Mesodermal cell (in vitro differentiated cells): ENCODE measurements at regions not wholly inside any gene's neighbourhood (a gene's known extent, or its start where the extent isn't known, plus 50 kb on each side); places are given as distances from the start of the nearest gene placed in this dataset.
"Not testable (repeated sequence)": the region's sequence is repeated elsewhere in the genome, so short reads cannot be mapped to it uniquely, and the experiment has no call there.

Source experiments
- H3K27ac ChIP-seq: 2 replicates; pipeline ENCODE4 v1.7.0; 2013; ENCODE audit warnings: mild to moderate bottlenecking, low read depth, low read length, moderate library complexity; ENCODE audit not compliant: severe bottlenecking
- H3K36me3 ChIP-seq: 2 replicates; pipeline ENCODE4 v1.7.1; 2013; ENCODE audit warnings: mild to moderate bottlenecking, low read length, moderate library complexity; ENCODE audit not compliant: control insufficient read depth, insufficient read depth
- H3K4me1 ChIP-seq: one replicate; pipeline ENCODE4 v1.7.1; 2013; ENCODE audit warnings: mild to moderate bottlenecking, low read length; ENCODE audit not compliant: insufficient read depth, control insufficient read depth, poor library complexity, severe bottlenecking
- H3K4me3 ChIP-seq: 2 replicates; pipeline ENCODE4 v1.7.0; 2013; ENCODE audit warnings: low read length, control low read depth, mild to moderate bottlenecking; ENCODE audit not compliant: insufficient read depth, poor library complexity, severe bottlenecking; ENCODE audit errors: extremely low read depth
- H3K9me3 ChIP-seq: 2 replicates; pipeline ENCODE4 v1.7.1; 2013; ENCODE audit warnings: mild to moderate bottlenecking, low read length, moderate library complexity; ENCODE audit not compliant: control insufficient read depth
- WGBS, 2 experiments: methylation state at CpG; one replicate each; pipeline ENCODE4 v1.1.5; 2013; ENCODE audit warnings: missing lambda C conversion rate in 2 of 2; ENCODE audit not compliant: insufficient coverage in 2 of 2; 5-methylcytosine and 5-hydroxymethylcytosine counted together

- 100% methylated on average over 2 of the region's 4 CpGs; no CpG with 5 or more reads in 1 of the 2 experiments for WGBS, 2 experiments
- Histone ChIP-seq H3K9me3 (no peaks in the 10 kb centered on the region), H3K36me3 (no peaks in the 10 kb centered on the region), H3K27ac (no peak overlapping the region), H3K4me3 (no peak overlapping the region), H3K4me1 (no peaks in the 10 kb centered on the region)
These were observed 190.1 kb upstream of the GPRIN3 start for GRCh38 chr4:89497517-89498308.

GRCh38 chr4:89496851-89497250, 189.3 kb upstream of the GPRIN3 start:
- H3K4me1 ChIP-seq = no peaks in the 10 kb centered on the region
- no peaks in the 10 kb centered on the region for H3K36me3 ChIP-seq
- WGBS, 2 experiments = no CpG with 5 or more reads among the region's 1 CpG
- no peak overlapping the region for H3K27ac ChIP-seq
- no peak overlapping the region for H3K4me3 ChIP-seq
- no peaks in the 10 kb centered on the region for H3K9me3 ChIP-seq

- Histone ChIP-seq H3K36me3 (no peaks in the 10 kb centered on the region), H3K9me3 (no peaks in the 10 kb centered on the region), H3K27ac (no peak overlapping the region), H3K4me1 (no peaks in the 10 kb centered on the region), H3K4me3 (no peak overlapping the region)
- 83% methylated on average over 1 of the region's 3 CpGs; no CpG with 5 or more reads in 1 of the 2 experiments for WGBS, 2 experiments
These were observed 185.8 kb upstream of the GPRIN3 start for GRCh38 chr4:89493367-89493766.

GRCh38 chr4:89492581-89493071, 185.0 kb upstream of the GPRIN3 start:
- Histone ChIP-seq H3K4me1 (no peaks in the 10 kb centered on the region), H3K4me3 (no peak overlapping the region), H3K9me3 (no peaks in the 10 kb centered on the region), H3K27ac (no peak overlapping the region), H3K36me3 (no peaks in the 10 kb centered on the region)
- 100% methylated on average over 2 of the region's 4 CpGs; no CpG with 5 or more reads in 1 of the 2 experiments for WGBS, 2 experiments

GRCh38 chr4:89491761-89492160, 184.2 kb upstream of the GPRIN3 start:
- H3K4me3 ChIP-seq = no peak overlapping the region
- H3K27ac ChIP-seq = no peak overlapping the region
- H3K9me3 ChIP-seq = no peaks in the 10 kb centered on the region
- no peaks in the 10 kb centered on the region for H3K4me1 ChIP-seq
- no peaks in the 10 kb centered on the region for H3K36me3 ChIP-seq
- WGBS, 2 experiments = 40 to 67% methylated on average over 1 of the region's 3 CpGs

- WGBS, 2 experiments = 95 to 96% methylated on average over 14 to 32 of the region's 35 CpGs
- not testable (repeated sequence) for H3K36me3 ChIP-seq, H3K27ac ChIP-seq, H3K4me3 ChIP-seq, H3K9me3 ChIP-seq, H3K4me1 ChIP-seq
These were observed 182.4 kb upstream of the GPRIN3 start for GRCh38 chr4:89489921-89490431.

GRCh38 chr4:89489338-89489771, 181.8 kb upstream of the GPRIN3 start:
- Histone ChIP-seq H3K4me1 (no peaks in the 10 kb centered on the region), H3K27ac (no peak overlapping the region), H3K36me3 (no peaks in the 10 kb centered on the region), H3K4me3 (no peak overlapping the region), H3K9me3 (no peaks in the 10 kb centered on the region)
- 72 to 93% methylated on average over 5 to 6 of the region's 13 CpGs for WGBS, 2 experiments

GRCh38 chr4:89488736-89489135, 181.1 kb upstream of the GPRIN3 start:
- Histone ChIP-seq H3K4me1 (no peaks in the 10 kb centered on the region), H3K9me3 (no peaks in the 10 kb centered on the region), H3K4me3 (no peak overlapping the region), H3K27ac (no peak overlapping the region), H3K36me3 (no peaks in the 10 kb centered on the region)
- no CpG with 5 or more reads among the region's 3 CpGs for WGBS, 2 experiments

- Histone ChIP-seq H3K9me3 (no peaks in the 10 kb centered on the region), H3K4me3 (no peak overlapping the region), H3K27ac (no peak overlapping the region), H3K4me1 (no peaks in the 10 kb centered on the region), H3K36me3 (no peaks in the 10 kb centered on the region)
These were observed 179.1 kb upstream of the GPRIN3 start for GRCh38 chr4:89486673-89487072.

GRCh38 chr4:89486042-89486441, 178.4 kb upstream of the GPRIN3 start:
- Histone ChIP-seq H3K9me3 (no peaks in the 10 kb centered on the region), H3K27ac (no peak overlapping the region), H3K36me3 (no peaks in the 10 kb centered on the region), H3K4me3 (no peak overlapping the region), H3K4me1 (no peaks in the 10 kb centered on the region)
- 50 to 58% methylated on average over 1 to 2 of the region's 3 CpGs for WGBS, 2 experiments

- H3K4me1 ChIP-seq = no peaks in the 10 kb centered on the region
- H3K9me3 ChIP-seq = no peaks in the 10 kb centered on the region
- 76 to 94% methylated on average over 2 of the region's 2 CpGs for WGBS, 2 experiments
- H3K36me3 ChIP-seq = no peaks in the 10 kb centered on the region
- no peak overlapping the region for H3K27ac ChIP-seq
- no peak overlapping the region for H3K4me3 ChIP-seq
These were observed 176.2 kb upstream of the GPRIN3 start for GRCh38 chr4:89483833-89484232.
